Mucosa of descending colon (tissue), 3 donors: ENCODE measurements at regions not wholly inside any gene's neighbourhood (a gene's known extent, or its start where the extent isn't known, plus 50 kb on each side); places are given as distances from the start of the nearest gene placed in this dataset.

Source experiments
- ATAC-seq: fragments of 200-7000 bp; cut with Tn5 transposase; one replicate; pipeline ENCODE4 v1.9.1; 2020; ENCODE audit warnings: mild to moderate bottlenecking, moderate library complexity
- DNase-seq, 3 donors: peaks; one replicate each; pipeline ENCODE4 v3.0.0-alpha.2; 2020
- H3K36me3 ChIP-seq: fragments of 200-600 bp; one replicate; pipeline ENCODE4 v1.8.0; 2021; ENCODE audit warnings: low read depth, mild to moderate bottlenecking
- H3K4me1 ChIP-seq: fragments of 200-600 bp; one replicate; pipeline ENCODE4 v1.8.0; 2021; ENCODE audit warnings: low read depth, mild to moderate bottlenecking
- H3K4me3 ChIP-seq: fragments of 200-600 bp; one replicate; pipeline ENCODE4 v1.8.0; 2021; ENCODE audit warnings: mild to moderate bottlenecking
- H3K9me3 ChIP-seq: fragments of 200-600 bp; one replicate; pipeline ENCODE4 v1.8.0; 2021; ENCODE audit warnings: mild to moderate bottlenecking
- CTCF ChIP-seq: fragments of 200-600 bp; IDR thresholded peaks from one replicate; pipeline ENCODE4 v1.8.0; 2022; ENCODE audit warnings: antibody characterized with exemption, mild to moderate bottlenecking
- intact Hi-C, 2 donors: fragments of 100-400 bp; cut with DNase I in 1 of 2; cut with micrococcal nuclease in 1 of 2; formaldehyde crosslinking; loops; one replicate each; pipeline versions ENCODE4 v1.11.0 to v1.11.1; 2022; cut with DNase I, micrococcal nuclease
- donor health status: DM: no; HTN: no; CAD: no; lungs with moderate emphysema.
- donor health status: DM: no; HTN: no; CAD: no.
- donor health status: DM: no; HTN: yes; CAD: no.

GRCh38 chr4:138845054-138845453 lies 170.5 kb upstream of the NOCT start:
- DNase-seq (no peak), ATAC-seq (no peak)
- no peaks in the 10 kb centered on the region for H3K4me1 ChIP-seq
- no peaks in the 10 kb centered on the region for H3K36me3 ChIP-seq
- H3K9me3 ChIP-seq, result no peaks in the 10 kb centered on the region
- intact Hi-C loops, result no loop called here
- no peak for TF ChIP-seq CTCF
- no peak overlapping the region for H3K4me3 ChIP-seq

- H3K36me3 ChIP-seq, result no peaks in the 10 kb centered on the region
- H3K4me1 ChIP-seq, result no peaks in the 10 kb centered on the region
- DNase-seq (no peak), ATAC-seq (no peak)
- no peak overlapping the region for H3K4me3 ChIP-seq
- no peak for TF ChIP-seq CTCF
- H3K9me3 ChIP-seq, result no peaks in the 10 kb centered on the region
- intact Hi-C loops, result no loop called here
Measured at GRCh38 chr4:138843616-138844015, 172.0 kb upstream of the NOCT start.

DNA sequence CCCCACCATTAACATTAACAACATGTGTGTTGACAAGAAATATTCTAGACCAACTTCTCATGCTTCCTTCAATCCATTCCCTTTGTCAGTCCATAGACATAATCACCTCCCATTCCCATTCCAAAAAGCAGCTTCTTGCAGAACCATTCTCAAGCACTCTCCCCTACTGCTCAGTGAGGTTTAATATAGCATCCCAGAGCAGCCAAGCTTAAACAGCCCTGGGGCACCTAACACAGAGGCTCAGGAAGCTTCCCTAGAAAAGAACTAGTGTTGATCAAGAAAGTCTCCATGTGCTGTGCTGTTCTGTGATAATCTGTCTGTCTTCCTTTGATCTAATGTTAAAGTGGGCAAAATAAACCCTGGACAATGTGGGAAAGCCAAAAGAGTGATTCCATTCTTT lies 174.2 kb upstream of the NOCT start:
- no peak overlapping the region for H3K4me3 ChIP-seq
- intact Hi-C loops, result no loop called here
- no peak for DNase-seq
- peaks cover 2% of the 10 kb centered on the region for H3K4me1 ChIP-seq
- no peaks in the 10 kb centered on the region for H3K9me3 ChIP-seq
- ATAC-seq, result no peak
- TF ChIP-seq CTCF, result no peak
- no peaks in the 10 kb centered on the region for H3K36me3 ChIP-seq

- DNase-seq, result no peak
- Histone ChIP-seq H3K4me1 (peaks cover 5% of the 10 kb centered on the region), H3K36me3 (no peaks in the 10 kb centered on the region), H3K4me3 (no peak overlapping the region), H3K9me3 (no peaks in the 10 kb centered on the region)
- intact Hi-C loops, result no loop called here
- no peak for ATAC-seq
- TF ChIP-seq CTCF, result no peak
Measured at GRCh38 chr4:138838251-138838650, 177.3 kb upstream of the NOCT start.

GRCh38 chr4:138835832-138836533 lies 179.6 kb upstream of the NOCT start:
- H3K36me3 ChIP-seq, result no peaks in the 10 kb centered on the region
- peak; percentile 54 to 79 (median 68) for DNase-seq
- ATAC-seq, result peak; percentile 92
- no peak for TF ChIP-seq CTCF
- intact Hi-C loops, result no loop called here
- peaks cover 5% of the 10 kb centered on the region for H3K4me1 ChIP-seq
- no peaks in the 10 kb centered on the region for H3K9me3 ChIP-seq
- no peak overlapping the region for H3K4me3 ChIP-seq

- H3K36me3 ChIP-seq, result no peaks in the 10 kb centered on the region
- ATAC-seq, result no peak
- no peaks in the 10 kb centered on the region for H3K9me3 ChIP-seq
- peaks cover 5% of the 10 kb centered on the region for H3K4me1 ChIP-seq
- no peak for TF ChIP-seq CTCF
- intact Hi-C loops, result no loop called here
- no peak for DNase-seq
- no peak overlapping the region for H3K4me3 ChIP-seq
Measured at GRCh38 chr4:138833974-138834373, 181.6 kb upstream of the NOCT start.
